ENCODE measurements at regions not wholly inside any gene's neighbourhood (a gene's known extent, or its start where the extent isn't known, plus 50 kb on each side); places are given as distances from the start of the nearest gene placed in this dataset.

DNA sequence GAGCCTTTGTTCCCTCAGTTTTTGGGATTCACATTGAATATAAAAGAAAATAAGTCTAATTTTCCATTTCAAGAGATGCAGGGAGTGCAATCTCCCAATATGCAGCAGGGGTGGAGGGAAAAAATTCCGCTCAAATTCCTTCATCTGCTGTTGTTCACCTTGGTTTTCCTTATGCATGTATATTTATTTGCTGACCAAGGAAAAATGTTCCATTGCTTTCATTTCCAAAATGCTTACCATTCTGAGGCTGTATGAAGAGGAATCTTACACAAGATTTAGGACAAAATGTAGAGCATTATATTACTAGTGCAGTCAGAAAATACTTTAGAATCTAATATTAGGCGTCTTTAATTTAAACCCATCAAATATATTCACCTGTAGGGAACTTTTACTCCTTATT is 863.9 kb downstream of the EPHA3 start:
- Histone ChIP-seq H3K4me3 (ENCODE audit: low read length) (no peak overlapping the region), H3K9me3 (ENCODE audit: low read length) (no peaks in the 10 kb centered on the region), H3F3A (ENCODE audit: insufficient read depth, low read length, poor library complexity, severe bottlenecking) (no peaks in the 10 kb centered on the region), H3K27me3 (ENCODE audit: insufficient read depth, low read depth, low read length) (no peaks in the 10 kb centered on the region), H3K36me3 (ENCODE audit: insufficient read depth, low read length) (no peaks in the 10 kb centered on the region), H3K79me2 (replicated peaks; ENCODE audit: insufficient read depth, low read length) (no peaks in the 10 kb centered on the region), H3K9ac (ENCODE audit: low read length) (no peak overlapping the region), H3K27ac (ENCODE audit: low read length) (no peak overlapping the region), H3K4me2 (ENCODE audit: low read length) (no peak overlapping the region), H2AFZ (ENCODE audit: low read depth, low read length) (no peak overlapping the region), H3K9me2 (ENCODE audit: insufficient read depth, low read length) (no peaks in the 10 kb centered on the region), H4K20me1 (ENCODE audit: insufficient read depth) (no peaks in the 10 kb centered on the region)
- TF ChIP-seq, protein P1, sequence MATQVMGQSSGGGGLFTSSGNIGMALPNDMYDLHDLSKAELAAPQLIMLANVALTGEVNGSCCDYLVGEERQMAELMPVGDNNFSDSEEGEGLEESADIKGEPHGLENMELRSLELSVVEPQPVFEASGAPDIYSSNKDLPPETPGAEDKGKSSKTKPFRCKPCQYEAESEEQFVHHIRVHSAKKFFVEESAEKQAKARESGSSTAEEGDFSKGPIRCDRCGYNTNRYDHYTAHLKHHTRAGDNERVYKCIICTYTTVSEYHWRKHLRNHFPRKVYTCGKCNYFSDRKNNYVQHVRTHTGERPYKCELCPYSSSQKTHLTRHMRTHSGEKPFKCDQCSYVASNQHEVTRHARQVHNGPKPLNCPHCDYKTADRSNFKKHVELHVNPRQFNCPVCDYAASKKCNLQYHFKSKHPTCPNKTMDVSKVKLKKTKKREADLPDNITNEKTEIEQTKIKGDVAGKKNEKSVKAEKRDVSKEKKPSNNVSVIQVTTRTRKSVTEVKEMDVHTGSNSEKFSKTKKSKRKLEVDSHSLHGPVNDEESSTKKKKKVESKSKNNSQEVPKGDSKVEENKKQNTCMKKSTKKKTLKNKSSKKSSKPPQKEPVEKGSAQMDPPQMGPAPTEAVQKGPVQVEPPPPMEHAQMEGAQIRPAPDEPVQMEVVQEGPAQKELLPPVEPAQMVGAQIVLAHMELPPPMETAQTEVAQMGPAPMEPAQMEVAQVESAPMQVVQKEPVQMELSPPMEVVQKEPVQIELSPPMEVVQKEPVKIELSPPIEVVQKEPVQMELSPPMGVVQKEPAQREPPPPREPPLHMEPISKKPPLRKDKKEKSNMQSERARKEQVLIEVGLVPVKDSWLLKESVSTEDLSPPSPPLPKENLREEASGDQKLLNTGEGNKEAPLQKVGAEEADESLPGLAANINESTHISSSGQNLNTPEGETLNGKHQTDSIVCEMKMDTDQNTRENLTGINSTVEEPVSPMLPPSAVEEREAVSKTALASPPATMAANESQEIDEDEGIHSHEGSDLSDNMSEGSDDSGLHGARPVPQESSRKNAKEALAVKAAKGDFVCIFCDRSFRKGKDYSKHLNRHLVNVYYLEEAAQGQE (IDR thresholded peaks at IDR 0.05; ENCODE audit: borderline replicate concordance): no peak
- TF ChIP-seq MXI1 (conservative IDR thresholded peaks at IDR 0.05; ENCODE audit: poor library complexity, severe bottlenecking) (no peak), RAD21 (conservative IDR thresholded peaks at IDR 0.05) (no peak), EZH2 (IDR thresholded peaks at IDR 0.05; ENCODE audit: borderline replicate concordance, insufficient read depth, low read length, poor library complexity, severe bottlenecking) (no peak), SMC3 (conservative IDR thresholded peaks at IDR 0.05; ENCODE audit: poor library complexity) (no peak), EP300 (conservative IDR thresholded peaks at IDR 0.05; ENCODE audit: poor library complexity, severe bottlenecking) (no peak), POLR2AphosphoS5 (IDR thresholded peaks at IDR 0.05) (no peak), TAF1 (IDR thresholded peaks at IDR 0.05; ENCODE audit: low read depth) (no peak)
- TF ChIP-seq, protein P2, sequence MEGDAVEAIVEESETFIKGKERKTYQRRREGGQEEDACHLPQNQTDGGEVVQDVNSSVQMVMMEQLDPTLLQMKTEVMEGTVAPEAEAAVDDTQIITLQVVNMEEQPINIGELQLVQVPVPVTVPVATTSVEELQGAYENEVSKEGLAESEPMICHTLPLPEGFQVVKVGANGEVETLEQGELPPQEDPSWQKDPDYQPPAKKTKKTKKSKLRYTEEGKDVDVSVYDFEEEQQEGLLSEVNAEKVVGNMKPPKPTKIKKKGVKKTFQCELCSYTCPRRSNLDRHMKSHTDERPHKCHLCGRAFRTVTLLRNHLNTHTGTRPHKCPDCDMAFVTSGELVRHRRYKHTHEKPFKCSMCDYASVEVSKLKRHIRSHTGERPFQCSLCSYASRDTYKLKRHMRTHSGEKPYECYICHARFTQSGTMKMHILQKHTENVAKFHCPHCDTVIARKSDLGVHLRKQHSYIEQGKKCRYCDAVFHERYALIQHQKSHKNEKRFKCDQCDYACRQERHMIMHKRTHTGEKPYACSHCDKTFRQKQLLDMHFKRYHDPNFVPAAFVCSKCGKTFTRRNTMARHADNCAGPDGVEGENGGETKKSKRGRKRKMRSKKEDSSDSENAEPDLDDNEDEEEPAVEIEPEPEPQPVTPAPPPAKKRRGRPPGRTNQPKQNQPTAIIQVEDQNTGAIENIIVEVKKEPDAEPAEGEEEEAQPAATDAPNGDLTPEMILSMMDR (IDR thresholded peaks at IDR 0.05; ENCODE audit: poor library complexity, severe bottlenecking): no peak

DNA sequence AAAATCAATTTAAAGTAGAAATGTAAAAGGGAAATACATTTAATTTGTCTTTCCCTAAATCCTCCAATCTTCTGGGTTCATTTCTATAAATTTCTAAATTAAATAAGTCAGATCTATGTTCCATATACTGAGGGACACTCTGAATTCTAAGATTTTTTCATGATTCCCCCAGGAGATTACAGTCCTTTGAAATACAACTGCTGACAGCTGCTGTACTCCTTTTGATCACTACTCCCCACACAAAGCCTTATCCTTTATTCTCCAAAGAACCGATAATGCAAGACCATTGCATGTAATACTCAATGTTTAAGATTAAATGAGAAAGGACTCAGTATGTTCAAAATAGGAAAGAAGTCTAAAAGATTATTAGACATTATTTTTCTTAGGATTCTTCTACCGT is 865.7 kb downstream of the EPHA3 start:
- TF ChIP-seq EP300 (conservative IDR thresholded peaks at IDR 0.05; ENCODE audit: poor library complexity, severe bottlenecking) (no peak), MXI1 (conservative IDR thresholded peaks at IDR 0.05; ENCODE audit: poor library complexity, severe bottlenecking) (no peak), EZH2 (IDR thresholded peaks at IDR 0.05; ENCODE audit: borderline replicate concordance, insufficient read depth, low read length, poor library complexity, severe bottlenecking) (no peak)
- TF ChIP-seq, protein P2 (IDR thresholded peaks at IDR 0.05; ENCODE audit: poor library complexity, severe bottlenecking): no peak
- no peaks in the 10 kb centered on the region for H3K79me2 ChIP-seq (replicated peaks; ENCODE audit: insufficient read depth, low read length)

More for the DNA sequence above, 865.7 kb downstream of the EPHA3 start:
- Histone ChIP-seq H3K4me3 (ENCODE audit: low read length) (no peak overlapping the region), H3F3A (ENCODE audit: insufficient read depth, low read length, poor library complexity, severe bottlenecking) (no peaks in the 10 kb centered on the region), H3K36me3 (ENCODE audit: insufficient read depth, low read length) (no peaks in the 10 kb centered on the region), H3K27ac (ENCODE audit: low read length) (no peak overlapping the region), H3K9me3 (ENCODE audit: low read length) (no peaks in the 10 kb centered on the region), H2AFZ (ENCODE audit: low read depth, low read length) (no peak overlapping the region), H3K9me2 (ENCODE audit: insufficient read depth, low read length) (no peaks in the 10 kb centered on the region), H4K20me1 (ENCODE audit: insufficient read depth) (no peaks in the 10 kb centered on the region), H3K4me2 (ENCODE audit: low read length) (no peak overlapping the region), H3K9ac (ENCODE audit: low read length) (no peak overlapping the region), H3K27me3 (ENCODE audit: insufficient read depth, low read depth, low read length) (no peaks in the 10 kb centered on the region)
